SK-N-SH treated with all-trans-retinoic acid at 6 μM for 48 hours (cell line): ENCODE measurements at regions not wholly inside any gene's neighbourhood (a gene's known extent, or its start where the extent isn't known, plus 50 kb on each side); places are given as distances from the start of the nearest gene placed in this dataset.
A peak's percentile ranks its signal among the peaks of the same experiment; 100 is the strongest.

Source experiments
- ATAC-seq: fragments of 200-7000 bp; cut with Tn5 transposase; 3 replicates; pipeline ENCODE4 v1.9.1; 2020; ENCODE audit warnings: mild to moderate bottlenecking, moderate library complexity
- BACH2 ChIP-seq: fragments of 250-450 bp; sonication (Bioruptor Pico); IDR thresholded peaks from 2 replicates; pipeline ENCODE4 v1.9.0; 2021; ENCODE audit warnings: mild to moderate bottlenecking, borderline replicate concordance
- CREB5 ChIP-seq: fragments of 250-450 bp; sonication (Bioruptor Pico); IDR thresholded peaks from 2 replicates; pipeline ENCODE4 v1.5.1; 2020; ENCODE audit warnings: low read depth, mild to moderate bottlenecking, moderate library complexity
- CSDC2 ChIP-seq: fragments of 250-450 bp; sonication (Bioruptor Pico); IDR thresholded peaks from 2 replicates; pipeline ENCODE4 v1.5.0; 2020; ENCODE audit warnings: mild to moderate bottlenecking, moderate library complexity
- CSRNP3 ChIP-seq: fragments of 250-450 bp; sonication (Bioruptor Pico); IDR thresholded peaks from 2 replicates; pipeline ENCODE4 v1.5.1; 2021; ENCODE audit warnings: mild to moderate bottlenecking, moderate library complexity
- GLIS3 ChIP-seq: fragments of 250-450 bp; sonication (Bioruptor Pico); IDR thresholded peaks from 2 replicates; pipeline ENCODE4 v1.5.0; 2020; ENCODE audit warnings: mild to moderate bottlenecking, moderate library complexity
- ISL1 ChIP-seq: fragments of 250-450 bp; sonication (Bioruptor Pico); IDR thresholded peaks from 2 replicates; pipeline ENCODE4 v2.1.2; 2022; ENCODE audit warnings: mild to moderate bottlenecking, moderate library complexity
- POU6F1 ChIP-seq: fragments of 250-450 bp; sonication (Bioruptor Pico); IDR thresholded peaks from 2 replicates; pipeline ENCODE4 v1.8.0; 2021; ENCODE audit warnings: low read depth, mild to moderate bottlenecking, moderate library complexity, borderline replicate concordance
- PPARA ChIP-seq: fragments of 250-450 bp; sonication (Bioruptor Pico); IDR thresholded peaks from 2 replicates; pipeline ENCODE4 v1.5.0; 2020; ENCODE audit warnings: mild to moderate bottlenecking, borderline replicate concordance
- TOX ChIP-seq: fragments of 250-450 bp; sonication (Bioruptor Pico); IDR thresholded peaks from 2 replicates; pipeline ENCODE4 v1.8.0; 2021; ENCODE audit warnings: mild to moderate bottlenecking, moderate library complexity, borderline replicate concordance
- TSHZ2 ChIP-seq: fragments of 250-450 bp; sonication (Bioruptor Pico); IDR thresholded peaks from 2 replicates; pipeline ENCODE4 v1.5.0; 2020; ENCODE audit warnings: mild to moderate bottlenecking, moderate library complexity
- ZC3H10 ChIP-seq: fragments of 250-450 bp; sonication (Bioruptor Pico); IDR thresholded peaks from 2 replicates; pipeline ENCODE4 v1.5.1; 2021; ENCODE audit warnings: mild to moderate bottlenecking, moderate library complexity
- ZFP3 ChIP-seq: fragments of 250-450 bp; sonication (Bioruptor Pico); IDR thresholded peaks from 2 replicates; pipeline ENCODE4 v1.5.0; 2020; ENCODE audit warnings: mild to moderate bottlenecking, moderate library complexity
- ZNF565 ChIP-seq: fragments of 450-650 bp; formaldehyde crosslinking; conservative IDR thresholded peaks from 2 replicates; pipeline ENCODE4 v1.5.0; 2020; ENCODE audit warnings: low read depth, mild to moderate bottlenecking, moderate library complexity
- ZNF70 ChIP-seq: fragments of 450-650 bp; formaldehyde crosslinking; IDR thresholded peaks from 2 replicates; pipeline ENCODE4 v1.5.0; 2020; ENCODE audit warnings: mild to moderate bottlenecking, moderate library complexity
- ZNF8 ChIP-seq: fragments of 450-650 bp; formaldehyde crosslinking; IDR thresholded peaks from 2 replicates; pipeline ENCODE4 v1.5.0; 2020; ENCODE audit warnings: mild to moderate bottlenecking, moderate library complexity

GRCh38 chr7:91556239-91556638, 292.0 kb downstream of the FZD1 start (continued):
- TF ChIP-seq ZNF565 (no peak), BACH2 (CRISPR knock-in tag) (no peak), CSRNP3 (CRISPR knock-in tag) (no peak)

- ATAC-seq, result peak; percentile 43
- TF ChIP-seq ZFP3 (CRISPR knock-in tag) (0 out of 2 replicates have a peak, but pooled peaks have one; percentile 39), GLIS3 (CRISPR knock-in tag) (peak; percentile 43; the same call in 1 of the 2 replicates), CSRNP3 (CRISPR knock-in tag) (no peak), ZNF70 (CRISPR knock-in tag) (no peak), ZNF8 (no peak), ISL1 (CRISPR knock-in tag) (peak; percentile 63), ZNF565 (0 out of 2 replicates have a peak, but pooled peaks have one; percentile 2), CSDC2 (CRISPR knock-in tag) (no peak; the same call in 1 of the 2 replicates), POU6F1 (CRISPR knock-in tag) (no peak)
Measured at GRCh38 chr7:91556956-91557650, 292.9 kb downstream of the FZD1 start.

GRCh38 chr7:91557789-91558404, 293.7 kb downstream of the FZD1 start:
- ATAC-seq, result peak; percentile 89
- peak; percentile 92 for TF ChIP-seq ISL1 (CRISPR knock-in tag)
- no peak for TF ChIP-seq TSHZ2 (CRISPR knock-in tag)
- TF ChIP-seq CREB5, result peak; percentile 60
- no peak for TF ChIP-seq TOX (CRISPR knock-in tag)
- 0 out of 2 replicates have a peak, but pooled peaks have one; percentile 61 for TF ChIP-seq ZC3H10
- 0 out of 2 replicates have a peak, but pooled peaks have one; percentile 46 for TF ChIP-seq GLIS3 (CRISPR knock-in tag)
- TF ChIP-seq, all 23 proteins: peak for 4

GRCh38 chr7:91559947-91560346, 295.7 kb downstream of the FZD1 start:
- ATAC-seq, result no peak
- TF ChIP-seq CREB5, result no peak
- TF ChIP-seq GLIS3 (CRISPR knock-in tag), result no peak
- no peak for TF ChIP-seq PPARA (CRISPR knock-in tag)
- TF ChIP-seq ZNF8, result no peak
- no peak for TF ChIP-seq ZFP3 (CRISPR knock-in tag)
- TF ChIP-seq TOX (CRISPR knock-in tag), result no peak
